ENCODE measurements at regions not wholly inside any gene's neighbourhood (a gene's known extent, or its start where the extent isn't known, plus 50 kb on each side); places are given as distances from the start of the nearest gene placed in this dataset.
"Not testable (repeated sequence)": the region's sequence is repeated elsewhere in the genome, so short reads cannot be mapped to it uniquely, and the experiment has no call there.

GRCh38 chr12:91249518-91250272 lies 67.1 kb upstream of the DCN start:
- ChIA-PET POLR2A (no interaction called here), CTCF (ENCODE audit: unreplicated experiment) (no interaction called here)
- intact Hi-C loops (cut with micrococcal nuclease; ENCODE audit: unreplicated experiment): no loop called here

GRCh38 chr12:91249054-91249453 lies 66.4 kb upstream of the DCN start:
- Histone ChIP-seq H3K27ac (ENCODE audit: low read depth, low read length, poor library complexity, severe bottlenecking) (no peak overlapping the region), H3K4me3 (ENCODE audit: low read depth, low read length, poor library complexity, severe bottlenecking) (no peak overlapping the region), H3K36me3 (ENCODE audit: insufficient read depth, low read length) (no peaks in the 10 kb centered on the region), H2AFZ (ENCODE audit: low read length) (no peak overlapping the region), H3K79me2 (ENCODE audit: insufficient read depth, low read depth, low read length) (no peaks in the 10 kb centered on the region), H4K20me1 (ENCODE audit: insufficient read depth, low read length) (no peaks in the 10 kb centered on the region), H3K9me3 (ENCODE audit: low read length) (no peaks in the 10 kb centered on the region), H3K4me1 (ENCODE audit: insufficient read depth, low read length, poor library complexity, severe bottlenecking) (no peaks in the 10 kb centered on the region), H3K9me2 (ENCODE audit: insufficient read depth, low read length) (no peaks in the 10 kb centered on the region), H3K4me2 (ENCODE audit: low read length) (no peak overlapping the region)
- BruUV-seq (replicated peaks): no TSS peak
- intact Hi-C loops (cut with micrococcal nuclease; ENCODE audit: unreplicated experiment): no loop called here
- DNase-seq (ENCODE audit: low spot score): no peak
- ChIA-PET CTCF (ENCODE audit: unreplicated experiment) (no interaction called here), POLR2A (no interaction called here)
- no peak for TF ChIP-seq EZH2phosphoT487 (IDR thresholded peaks at IDR 0.05; ENCODE audit: borderline replicate concordance, low read depth, low read length)
- no peak for TF ChIP-seq CTCF (conservative IDR thresholded peaks at IDR 0.05; ENCODE audit: low read length)

More at GRCh38 chr12:91249518-91250272, 67.1 kb upstream of the DCN start:
- Histone ChIP-seq H3K79me2 (ENCODE audit: insufficient read depth, low read depth, low read length) (no peaks in the 10 kb centered on the region), H3K4me2 (ENCODE audit: low read length) (no peak overlapping the region), H3K9me3 (ENCODE audit: low read length) (no peaks in the 10 kb centered on the region), H3K4me1 (ENCODE audit: insufficient read depth, low read length, poor library complexity, severe bottlenecking) (no peaks in the 10 kb centered on the region), H3K27ac (ENCODE audit: low read depth, low read length, poor library complexity, severe bottlenecking) (no peak overlapping the region), H3K9me2 (ENCODE audit: insufficient read depth, low read length) (no peaks in the 10 kb centered on the region), H4K20me1 (ENCODE audit: insufficient read depth, low read length) (no peaks in the 10 kb centered on the region), H3K4me3 (ENCODE audit: low read depth, low read length, poor library complexity, severe bottlenecking) (no peak overlapping the region), H3K36me3 (ENCODE audit: insufficient read depth, low read length) (no peaks in the 10 kb centered on the region), H2AFZ (ENCODE audit: low read length) (no peak overlapping the region)
- no peak for DNase-seq (ENCODE audit: low spot score)
- BruUV-seq (replicated peaks): no TSS peak
- TF ChIP-seq CTCF (conservative IDR thresholded peaks at IDR 0.05; ENCODE audit: low read length) (no peak), EZH2phosphoT487 (IDR thresholded peaks at IDR 0.05; ENCODE audit: borderline replicate concordance, low read depth, low read length) (no peak)

GRCh38 chr12:91243177-91243576 lies 60.6 kb upstream of the DCN start:
- H3K4me2 ChIP-seq (ENCODE audit: low read length); H4K20me1 ChIP-seq (ENCODE audit: insufficient read depth, low read length); H3K79me2 ChIP-seq (ENCODE audit: insufficient read depth, low read depth, low read length); H3K27ac ChIP-seq (ENCODE audit: low read depth, low read length, poor library complexity, severe bottlenecking); H3K4me3 ChIP-seq (ENCODE audit: low read depth, low read length, poor library complexity, severe bottlenecking); CTCF ChIA-PET (ENCODE audit: unreplicated experiment); H3K4me1 ChIP-seq (ENCODE audit: insufficient read depth, low read length, poor library complexity, severe bottlenecking); POLR2A ChIA-PET; H2AFZ ChIP-seq (ENCODE audit: low read length); H3K9me2 ChIP-seq (ENCODE audit: insufficient read depth, low read length); intact Hi-C loops (cut with micrococcal nuclease; ENCODE audit: unreplicated experiment); DNase-seq (ENCODE audit: low spot score); H3K36me3 ChIP-seq (ENCODE audit: insufficient read depth, low read length); BruUV-seq (replicated peaks); H3K9me3 ChIP-seq (ENCODE audit: low read length): not testable (repeated sequence)
